Activated naive CD8-positive, alpha-beta T cell (primary cell): ENCODE measurements at regions not wholly inside any gene's neighbourhood (a gene's known extent, or its start where the extent isn't known, plus 50 kb on each side); places are given as distances from the start of the nearest gene placed in this dataset.
A peak's percentile ranks its signal among the peaks of the same experiment; 100 is the strongest.

ENCODE experiments used
- H3K27ac Mint-ChIP-seq: one replicate; pipeline ENCODE4 v1.8.0; 2021; ENCODE audit warnings: mixed read lengths
- H3K27me3 Mint-ChIP-seq: one replicate; pipeline ENCODE4 v1.8.0; 2021; ENCODE audit warnings: mixed read lengths
- H3K36me3 Mint-ChIP-seq: one replicate; pipeline ENCODE4 v1.8.0; 2021; ENCODE audit warnings: mixed read lengths
- H3K4me1 Mint-ChIP-seq: one replicate; pipeline ENCODE4 v1.8.0; 2021; ENCODE audit warnings: low read depth, mixed read lengths
- H3K4me3 Mint-ChIP-seq: one replicate; pipeline ENCODE4 v1.8.0; 2021; ENCODE audit warnings: mild to moderate bottlenecking, mixed read lengths
- H3K9me3 Mint-ChIP-seq: one replicate; pipeline ENCODE4 v1.8.0; 2021; ENCODE audit warnings: low read depth, mixed read lengths

- Mint-ChIP-seq H3K36me3 (peaks cover 5% of the 10 kb centered on the region), H3K27ac (no peak overlapping the region), H3K27me3 (no peaks in the 10 kb centered on the region), H3K4me3 (no peak overlapping the region), H3K9me3 (peaks cover 4% of the 10 kb centered on the region), H3K4me1 (peaks cover 16% of the 10 kb centered on the region)
These were observed 94.9 kb upstream of the TRIM2 start for GRCh38 chr4:153109296-153109849.

- H3K4me3 Mint-ChIP-seq: no peak overlapping the region
- H3K27me3 Mint-ChIP-seq: no peaks in the 10 kb centered on the region
- H3K36me3 Mint-ChIP-seq: peaks cover 5% of the 10 kb centered on the region
- no peak overlapping the region for H3K27ac Mint-ChIP-seq
- H3K9me3 Mint-ChIP-seq: peaks cover 4% of the 10 kb centered on the region
- H3K4me1 Mint-ChIP-seq: peaks cover 11% of the 10 kb centered on the region
These were observed 93.5 kb upstream of the TRIM2 start for GRCh38 chr4:153110739-153111138.

GRCh38 chr4:153111426-153112040 is 92.7 kb upstream of the TRIM2 start:
- H3K4me1 Mint-ChIP-seq: peaks cover 11% of the 10 kb centered on the region
- no peaks in the 10 kb centered on the region for H3K36me3 Mint-ChIP-seq
- no peaks in the 10 kb centered on the region for H3K27me3 Mint-ChIP-seq
- peak overlapping the region; percentile 56 for H3K27ac Mint-ChIP-seq
- H3K4me3 Mint-ChIP-seq: no peak overlapping the region
- H3K9me3 Mint-ChIP-seq: no peaks in the 10 kb centered on the region

- H3K27ac Mint-ChIP-seq: no peak overlapping the region
- H3K36me3 Mint-ChIP-seq: no peaks in the 10 kb centered on the region
- no peaks in the 10 kb centered on the region for H3K9me3 Mint-ChIP-seq
- H3K4me3 Mint-ChIP-seq: no peak overlapping the region
- H3K27me3 Mint-ChIP-seq: no peaks in the 10 kb centered on the region
- H3K4me1 Mint-ChIP-seq: peaks cover 11% of the 10 kb centered on the region
These were observed 92.2 kb upstream of the TRIM2 start for GRCh38 chr4:153112041-153112441.

GRCh38 chr4:153113061-153113837 is 91.0 kb upstream of the TRIM2 start:
- H3K27ac Mint-ChIP-seq: no peak overlapping the region
- H3K4me3 Mint-ChIP-seq: no peak overlapping the region
- H3K4me1 Mint-ChIP-seq: peaks cover 11% of the 10 kb centered on the region
- H3K9me3 Mint-ChIP-seq: no peaks in the 10 kb centered on the region
- H3K36me3 Mint-ChIP-seq: no peaks in the 10 kb centered on the region
- H3K27me3 Mint-ChIP-seq: no peaks in the 10 kb centered on the region

- peaks cover 14% of the 10 kb centered on the region for H3K4me1 Mint-ChIP-seq
- H3K4me3 Mint-ChIP-seq: no peak overlapping the region
- no peaks in the 10 kb centered on the region for H3K36me3 Mint-ChIP-seq
- no peaks in the 10 kb centered on the region for H3K27me3 Mint-ChIP-seq
- no peak overlapping the region for H3K27ac Mint-ChIP-seq
- no peaks in the 10 kb centered on the region for H3K9me3 Mint-ChIP-seq
These were observed 90.5 kb upstream of the TRIM2 start for GRCh38 chr4:153113838-153114105.

- H3K36me3 Mint-ChIP-seq: no peaks in the 10 kb centered on the region
- H3K27me3 Mint-ChIP-seq: no peaks in the 10 kb centered on the region
- H3K4me1 Mint-ChIP-seq: peaks cover 13% of the 10 kb centered on the region
- no peaks in the 10 kb centered on the region for H3K9me3 Mint-ChIP-seq
- no peak overlapping the region for H3K4me3 Mint-ChIP-seq
- no peak overlapping the region for H3K27ac Mint-ChIP-seq
These were observed 89.4 kb upstream of the TRIM2 start for GRCh38 chr4:153114771-153115321.

- Mint-ChIP-seq H3K4me3 (peak overlapping the region; percentile 84), H3K9me3 (no peaks in the 10 kb centered on the region), H3K36me3 (no peaks in the 10 kb centered on the region), H3K4me1 (peaks cover 11% of the 10 kb centered on the region), H3K27me3 (no peaks in the 10 kb centered on the region), H3K27ac (no peak overlapping the region)
These were observed 88.6 kb upstream of the TRIM2 start for GRCh38 chr4:153115322-153116290.

- peaks cover 5% of the 10 kb centered on the region for H3K4me1 Mint-ChIP-seq
- no peaks in the 10 kb centered on the region for H3K9me3 Mint-ChIP-seq
- peak overlapping the region; percentile 84 for H3K4me3 Mint-ChIP-seq
- H3K27ac Mint-ChIP-seq: no peak overlapping the region
- no peaks in the 10 kb centered on the region for H3K27me3 Mint-ChIP-seq
- H3K36me3 Mint-ChIP-seq: no peaks in the 10 kb centered on the region
These were observed 88.0 kb upstream of the TRIM2 start for GRCh38 chr4:153116291-153116680.

GRCh38 chr4:153116801-153117200 is 87.4 kb upstream of the TRIM2 start:
- H3K27ac Mint-ChIP-seq: peak overlapping the region; percentile 46
- no peaks in the 10 kb centered on the region for H3K9me3 Mint-ChIP-seq
- H3K36me3 Mint-ChIP-seq: no peaks in the 10 kb centered on the region
- peaks cover 3% of the 10 kb centered on the region for H3K4me1 Mint-ChIP-seq
- no peaks in the 10 kb centered on the region for H3K27me3 Mint-ChIP-seq
- H3K4me3 Mint-ChIP-seq: peak overlapping the region; percentile 30

GRCh38 chr4:153117554-153117953 is 86.7 kb upstream of the TRIM2 start:
- Mint-ChIP-seq H3K4me1 (peaks cover 3% of the 10 kb centered on the region), H3K36me3 (no peaks in the 10 kb centered on the region), H3K9me3 (no peaks in the 10 kb centered on the region), H3K27ac (peak overlapping the region; percentile 22), H3K4me3 (no peak overlapping the region), H3K27me3 (no peaks in the 10 kb centered on the region)

- H3K36me3 Mint-ChIP-seq: no peaks in the 10 kb centered on the region
- H3K4me3 Mint-ChIP-seq: no peak overlapping the region
- H3K27me3 Mint-ChIP-seq: no peaks in the 10 kb centered on the region
- no peak overlapping the region for H3K27ac Mint-ChIP-seq
- peaks cover 3% of the 10 kb centered on the region for H3K4me1 Mint-ChIP-seq
- no peaks in the 10 kb centered on the region for H3K9me3 Mint-ChIP-seq
These were observed 84.6 kb upstream of the TRIM2 start for GRCh38 chr4:153119626-153120025.

- no peak overlapping the region for H3K4me3 Mint-ChIP-seq
- H3K9me3 Mint-ChIP-seq: no peaks in the 10 kb centered on the region
- no peak overlapping the region for H3K27ac Mint-ChIP-seq
- H3K36me3 Mint-ChIP-seq: no peaks in the 10 kb centered on the region
- no peaks in the 10 kb centered on the region for H3K27me3 Mint-ChIP-seq
- H3K4me1 Mint-ChIP-seq: peaks cover 3% of the 10 kb centered on the region
These were observed 84.0 kb upstream of the TRIM2 start for GRCh38 chr4:153120235-153120634.

GRCh38 chr4:153122855-153123254 is 81.4 kb upstream of the TRIM2 start:
- H3K9me3 Mint-ChIP-seq: no peaks in the 10 kb centered on the region
- H3K27ac Mint-ChIP-seq: no peak overlapping the region
- H3K27me3 Mint-ChIP-seq: no peaks in the 10 kb centered on the region
- H3K4me1 Mint-ChIP-seq: peaks cover 6% of the 10 kb centered on the region
- no peak overlapping the region for H3K4me3 Mint-ChIP-seq
- no peaks in the 10 kb centered on the region for H3K36me3 Mint-ChIP-seq

GRCh38 chr4:153126137-153126536 is 78.1 kb upstream of the TRIM2 start:
- Mint-ChIP-seq H3K4me1 (peaks cover 4% of the 10 kb centered on the region), H3K36me3 (no peaks in the 10 kb centered on the region), H3K27me3 (no peaks in the 10 kb centered on the region), H3K4me3 (no peak overlapping the region), H3K9me3 (no peaks in the 10 kb centered on the region), H3K27ac (no peak overlapping the region)
